G401.6 (cell line): ENCODE measurements at regions not wholly inside any gene's neighbourhood (a gene's known extent, or its start where the extent isn't known, plus 50 kb on each side); places are given as distances from the start of the nearest gene placed in this dataset.

Experiments used
- FAIRE-seq: peaks from 2 replicates; lab custom pipeline; 2012; peaks lifted over from hg19 to GRCh38; lab: Jason Lieb, UNC

GRCh38 chr3:155029941-155030340, 50.2 kb upstream of the MME start:
- FAIRE-seq = no peak

DNA sequence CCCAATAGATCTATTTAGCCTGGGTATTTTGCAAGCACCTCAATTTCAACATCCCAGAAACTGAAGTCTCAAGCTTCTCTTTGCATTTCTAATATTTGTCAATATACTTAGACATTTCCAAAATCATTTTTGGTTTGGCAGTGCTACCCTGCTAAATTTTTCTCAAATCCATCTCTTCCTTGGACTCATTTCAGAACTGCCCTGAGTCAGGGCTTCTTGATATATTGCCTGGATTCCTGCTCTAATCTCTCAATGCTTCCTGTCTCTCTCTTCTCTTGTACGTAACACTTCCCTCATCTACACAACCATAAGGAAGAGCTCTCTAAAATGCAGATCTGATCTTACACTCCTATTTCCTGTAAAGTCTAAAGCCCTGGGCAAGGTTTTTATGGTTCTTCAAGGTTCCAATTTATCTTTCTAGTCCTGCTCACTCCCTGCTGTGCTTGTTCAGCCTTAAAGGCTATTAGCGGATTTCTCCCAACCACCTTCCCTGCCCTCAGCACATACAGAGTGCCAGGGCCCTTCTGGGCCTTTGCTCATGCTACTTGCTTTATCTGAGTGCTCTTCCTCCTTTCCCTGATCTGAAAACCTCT, 53.0 kb upstream of the MME start:
- FAIRE-seq = peak; percentile 100

DNA sequence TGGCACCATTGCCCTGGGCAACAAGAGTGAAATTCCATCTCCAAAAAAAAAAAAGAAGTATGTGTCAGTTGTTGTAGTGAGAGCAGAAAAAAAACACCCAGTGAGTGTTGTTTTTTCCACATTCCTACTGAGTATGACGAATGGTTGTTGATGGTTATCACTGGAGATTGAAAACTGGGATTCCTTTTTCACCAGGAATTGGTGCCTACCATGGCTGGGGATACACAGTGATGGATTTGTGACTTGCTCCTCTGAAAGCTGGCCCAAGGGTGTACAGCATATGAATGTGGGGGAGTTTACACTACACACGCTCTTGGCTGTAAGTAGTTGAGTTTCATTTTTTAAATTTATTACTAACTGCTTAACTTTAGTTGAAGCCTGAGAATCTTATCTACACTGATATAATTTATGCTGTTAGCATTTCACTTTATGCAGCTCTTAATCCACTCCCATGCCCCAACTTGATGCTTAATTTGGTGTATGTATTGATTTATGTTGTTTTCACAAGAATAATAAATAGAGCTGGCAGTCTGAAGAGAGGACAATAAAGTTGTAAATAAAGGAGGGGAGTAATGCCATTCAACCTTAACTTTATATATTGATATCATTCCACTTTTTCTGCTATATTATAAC, 56.0 kb upstream of the MME start:
- peak; percentile 99 for FAIRE-seq

DNA sequence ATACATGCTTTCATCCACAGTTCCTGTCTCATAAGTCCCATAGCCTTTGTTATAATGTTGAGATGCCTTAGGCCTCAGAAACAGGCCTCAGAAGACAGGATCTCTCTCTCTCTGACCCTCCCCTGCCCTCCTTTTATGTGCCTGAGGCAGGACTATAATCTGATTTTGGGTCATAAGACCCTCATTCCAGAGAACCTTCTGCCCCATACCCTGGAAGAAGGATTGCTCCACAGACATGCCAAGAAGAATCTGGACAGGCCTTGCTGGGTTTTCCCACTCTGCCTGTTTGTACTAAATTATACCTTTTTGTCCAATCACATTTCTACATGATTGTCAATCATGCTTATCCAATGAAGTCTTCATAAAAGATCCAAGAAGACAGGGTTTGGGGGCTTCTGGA, 57.2 kb upstream of the MME start:
- FAIRE-seq = peak; percentile 95

DNA sequence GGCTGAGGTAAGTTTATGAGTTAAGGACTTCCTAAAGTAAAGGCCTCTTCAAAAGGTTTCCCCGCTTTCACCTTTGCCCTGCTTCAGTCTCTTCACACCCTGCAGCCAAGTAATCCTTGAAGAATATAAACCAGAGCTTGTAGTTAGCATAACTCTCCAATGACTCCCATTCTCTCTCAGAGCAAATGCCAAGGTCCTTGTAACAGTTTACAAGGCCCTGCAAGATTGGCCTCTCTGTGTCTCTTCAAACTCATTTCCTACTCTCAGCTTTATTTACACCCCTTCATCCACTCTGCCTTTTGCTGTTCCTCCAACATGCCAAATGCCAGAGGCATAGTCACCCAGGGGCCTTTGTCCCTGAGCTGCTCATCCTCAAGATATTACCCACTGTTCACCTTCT, 60.5 kb upstream of the MME start:
- peak; percentile 100 for FAIRE-seq

DNA sequence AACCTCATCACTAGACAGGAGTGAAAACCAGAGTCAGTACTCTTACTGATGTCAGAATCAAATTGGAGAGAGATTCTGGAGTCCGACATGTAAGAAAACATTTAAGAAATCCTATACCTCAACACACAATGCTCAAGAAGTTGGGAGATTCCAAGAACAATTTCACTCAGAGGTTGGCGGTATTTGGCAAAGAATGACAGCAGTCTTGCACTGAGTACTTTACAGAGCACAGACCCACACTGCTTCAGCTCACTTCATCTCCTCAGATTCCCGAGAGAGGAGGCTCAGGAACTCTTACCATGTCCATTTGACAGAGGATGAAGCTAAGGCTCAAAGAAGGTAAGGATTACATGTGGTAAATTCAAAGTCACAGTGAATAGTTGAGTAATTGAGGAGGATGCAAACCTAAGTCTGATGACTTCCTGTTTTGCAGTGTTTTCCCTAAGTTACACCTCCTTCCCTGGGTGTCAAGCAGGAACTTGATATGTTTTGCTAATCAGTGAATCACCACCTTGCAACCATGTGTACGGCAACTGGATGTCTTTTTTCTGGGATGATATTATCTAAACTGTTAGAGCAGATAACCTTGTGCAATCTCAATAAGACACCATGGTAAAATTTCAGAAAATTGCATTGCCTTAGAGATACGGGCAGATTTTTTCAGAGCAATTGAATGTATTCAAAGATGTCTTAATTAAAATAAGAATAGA, 61.3 kb upstream of the MME start:
- FAIRE-seq = no peak

- FAIRE-seq = peak; percentile 99
Measured at GRCh38 chr3:155015776-155016436, 64.2 kb upstream of the MME start.

- FAIRE-seq = peak; percentile 31
Measured at GRCh38 chr3:155014953-155015352, 65.2 kb upstream of the MME start.

GRCh38 chr3:155013427-155013826, 66.7 kb upstream of the MME start:
- FAIRE-seq = peak; percentile 36

GRCh38 chr3:155012584-155012983, 67.5 kb upstream of the MME start:
- FAIRE-seq = peak; percentile 96

GRCh38 chr3:155010416-155010815, 69.7 kb upstream of the MME start:
- FAIRE-seq = peak; percentile 99

DNA sequence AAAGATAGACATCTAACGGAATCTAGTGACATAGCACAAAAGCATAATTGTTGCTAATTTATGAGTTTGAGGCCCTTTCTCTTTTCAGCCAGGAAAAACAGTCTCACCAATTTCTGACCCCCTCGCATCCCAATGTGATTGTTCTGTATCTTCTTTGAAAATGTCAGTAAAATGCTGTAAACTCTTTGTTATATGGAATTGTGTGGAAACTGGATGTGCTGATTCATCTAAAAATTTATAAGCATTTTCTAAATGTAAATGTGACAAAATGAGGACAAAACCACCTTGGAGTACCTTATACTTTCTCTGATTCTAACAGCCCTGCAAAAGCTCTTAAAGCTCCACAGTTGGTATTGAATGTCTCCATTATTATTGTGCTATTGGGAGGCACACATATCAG, 70.9 kb upstream of the MME start:
- FAIRE-seq = peak; percentile 89

DNA sequence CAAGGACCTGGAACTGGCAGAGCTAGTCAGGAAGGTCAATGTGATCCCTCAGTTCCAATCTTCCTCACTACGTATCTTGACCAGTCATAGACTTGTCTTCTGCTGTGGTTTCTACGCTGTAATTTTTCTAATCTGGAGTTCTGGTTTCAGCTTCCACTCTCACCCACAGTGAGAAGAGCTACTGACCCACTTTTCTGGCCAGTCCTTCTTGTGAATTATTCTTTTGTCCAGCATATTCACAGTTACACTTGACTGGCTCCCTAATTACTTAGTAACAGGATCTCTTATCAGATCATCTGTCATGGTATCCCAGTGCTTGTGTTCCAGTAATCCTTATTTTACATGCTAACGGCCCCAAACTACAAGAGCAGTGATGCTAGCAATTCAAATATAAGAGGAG, 72.4 kb upstream of the MME start:
- peak; percentile 60 for FAIRE-seq

DNA sequence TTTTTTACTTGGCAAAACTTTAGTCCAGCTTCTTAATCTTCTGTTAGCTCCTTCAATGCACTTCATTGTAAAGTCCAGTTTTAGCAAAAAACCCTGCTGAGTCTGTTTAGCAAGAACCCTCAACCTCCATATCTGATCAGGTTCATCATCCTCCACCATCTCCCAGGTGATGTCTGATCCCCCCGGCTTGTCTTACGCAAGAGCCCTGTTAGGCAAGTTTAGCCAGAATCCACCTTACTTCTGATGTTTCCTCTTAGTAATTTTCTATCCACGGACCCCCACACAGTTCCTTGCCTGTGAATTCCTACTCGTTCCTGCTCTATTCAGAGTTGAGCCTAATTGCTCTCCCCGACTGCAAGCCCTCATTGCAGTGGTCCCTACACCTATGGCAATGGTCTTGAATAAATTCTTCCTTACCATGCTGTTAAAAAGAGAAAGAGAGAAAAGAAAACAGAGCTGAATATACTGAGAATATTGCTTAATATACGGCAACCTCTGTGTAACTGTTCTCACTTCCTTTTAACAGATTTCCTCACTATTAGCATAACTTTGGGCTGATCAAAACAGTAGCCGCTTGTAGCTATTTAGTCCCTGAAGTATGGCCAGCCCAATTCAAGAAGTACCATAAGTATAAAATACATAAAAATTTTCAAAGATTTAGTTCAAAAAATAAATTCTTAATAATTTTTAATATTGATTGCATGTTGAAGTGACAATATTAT, 78.7 kb upstream of the MME start:
- FAIRE-seq = peak; percentile 88

- FAIRE-seq = peak; percentile 72
Measured at GRCh38 chr3:154992655-154993054, 87.5 kb upstream of the MME start.

DNA sequence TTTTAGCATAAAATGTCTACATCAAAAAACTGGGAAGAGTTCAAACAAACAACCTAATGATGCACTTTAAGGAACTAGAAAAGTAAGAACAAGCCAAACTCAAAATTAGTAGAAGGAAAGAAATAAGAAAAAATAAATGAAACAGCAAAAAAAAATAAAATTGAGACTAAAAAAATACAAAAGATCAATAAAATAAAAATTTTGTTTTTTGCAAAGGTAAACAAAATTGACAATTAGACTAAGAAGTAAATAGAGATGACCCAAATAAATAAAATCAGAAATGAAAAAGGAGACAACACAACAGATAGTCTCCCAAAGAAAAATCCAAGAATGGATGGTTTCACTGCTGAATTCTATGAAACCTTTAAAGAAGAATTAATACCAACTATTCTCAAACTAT, 89.6 kb upstream of the MME start:
- peak; percentile 93 for FAIRE-seq

GRCh38 chr3:154987846-154988245, 92.3 kb upstream of the MME start:
- FAIRE-seq = no peak

- peak; percentile 99 for FAIRE-seq
Measured at GRCh38 chr3:154981664-154982063, 98.5 kb upstream of the MME start.

DNA sequence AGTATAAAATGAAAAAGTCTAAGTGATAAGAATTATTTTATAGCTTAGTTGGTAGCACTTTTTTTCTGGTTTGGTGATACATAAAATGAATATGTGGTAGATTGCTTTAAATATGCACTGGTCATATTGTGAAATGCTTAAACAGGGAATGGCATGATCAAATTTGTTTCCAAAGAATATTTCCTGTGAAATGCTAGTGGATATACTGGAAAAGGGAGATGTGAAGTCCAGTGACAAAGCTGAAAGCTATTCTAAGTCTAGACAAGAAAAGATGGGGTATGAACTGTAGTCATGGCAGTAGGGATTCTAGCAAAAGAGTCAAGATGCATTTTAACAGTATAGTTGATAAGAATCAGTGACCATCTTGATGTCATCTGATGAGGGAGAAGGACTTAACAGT, 98.9 kb upstream of the MME start:
- no peak for FAIRE-seq

DNA sequence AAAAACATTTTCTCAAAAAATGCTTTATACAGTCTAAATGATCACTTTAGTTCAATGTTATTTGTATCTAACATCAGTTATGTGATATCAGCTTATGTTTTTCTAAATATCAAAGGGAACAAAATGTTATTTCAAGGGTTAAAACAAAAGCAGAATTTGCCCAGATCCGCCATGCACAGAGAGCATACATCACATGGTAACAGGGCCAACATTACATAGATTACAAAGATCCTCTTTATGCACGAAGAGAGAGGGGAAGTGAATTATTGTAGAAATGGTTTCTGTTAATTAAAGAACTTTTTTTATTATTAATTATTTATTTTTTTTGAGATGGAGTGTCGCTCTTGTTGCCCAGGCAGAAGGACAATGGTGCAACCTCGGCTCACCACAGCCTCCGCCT, 100.8 kb upstream of the MME start:
- no peak for FAIRE-seq

DNA sequence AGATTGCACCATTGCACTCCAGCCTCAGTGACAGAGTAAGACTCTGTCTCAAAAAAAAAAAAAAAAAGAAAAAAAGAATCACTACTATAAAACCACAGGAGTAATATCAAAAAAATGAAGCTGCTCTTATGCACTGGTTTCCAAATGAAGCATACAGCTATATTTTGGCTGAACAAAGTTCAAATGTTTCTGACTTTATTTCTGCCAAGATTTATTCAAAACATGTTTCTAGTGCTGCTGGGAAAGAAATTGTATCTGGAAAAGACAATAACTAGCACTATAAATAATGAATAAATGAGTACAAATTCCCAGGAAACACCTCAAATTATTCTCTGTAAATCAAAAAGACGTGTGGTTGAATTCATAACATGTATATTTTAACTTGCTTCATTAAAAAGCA, 102.5 kb upstream of the MME start:
- no peak for FAIRE-seq
